Liver (tissue), 8 donors: ENCODE measurements at regions not wholly inside any gene's neighbourhood (a gene's known extent, or its start where the extent isn't known, plus 50 kb on each side); places are given as distances from the start of the nearest gene placed in this dataset.

Source experiments
- DNase-seq: peaks from one replicate; pipeline ENCODE4 v3.0.0-alpha.2; 2017; ENCODE audit warnings: low spot score
- H3K27ac ChIP-seq, 2 donors: one replicate each; pipeline ENCODE4 v1.7.0; 2013; ENCODE audit warnings: inconsistent platforms in 2 of 2, low read length in 2 of 2, control low read depth in 1 of 2, low read depth in 1 of 2, mild to moderate bottlenecking in 1 of 2
- H3K27me3 ChIP-seq, 4 donors: one replicate each; pipeline versions ENCODE4 v1.6.1 to v1.7.0; 2013; ENCODE audit warnings: low read length in 3 of 4, inconsistent platforms in 1 of 4, mild to moderate bottlenecking in 1 of 4, moderate library complexity in 1 of 4; ENCODE audit not compliant: control insufficient read depth in 4 of 4, insufficient read depth in 4 of 4
- H3K36me3 ChIP-seq, 4 donors: one replicate each; pipeline versions ENCODE4 v1.6.1 to v1.7.0; 2013; ENCODE audit warnings: low read length in 3 of 4, mild to moderate bottlenecking in 3 of 4, low read depth in 1 of 4, moderate library complexity in 1 of 4; ENCODE audit not compliant: control insufficient read depth in 4 of 4, insufficient read depth in 3 of 4
- H3K4me1 ChIP-seq, 4 donors: one replicate each; pipeline versions ENCODE4 v1.6.1 to v1.7.0; 2013; ENCODE audit warnings: low read length in 3 of 4, mild to moderate bottlenecking in 3 of 4, moderate library complexity in 1 of 4; ENCODE audit not compliant: control insufficient read depth in 4 of 4, insufficient read depth in 4 of 4
- H3K4me3 ChIP-seq, 3 donors: one replicate each; pipeline versions ENCODE4 v1.6.1 to v1.7.0; 2013; ENCODE audit warnings: low read length in 3 of 3, control low read depth in 1 of 3, low read depth in 1 of 3, mild to moderate bottlenecking in 1 of 3
- H3K9ac ChIP-seq, 2 donors: one replicate each; pipeline ENCODE4 v1.7.0; 2013; ENCODE audit warnings: low read length in 2 of 2, mild to moderate bottlenecking in 2 of 2, moderate library complexity in 2 of 2, control low read depth in 1 of 2, low read depth in 1 of 2
- H3K9me3 ChIP-seq, 4 donors: one replicate each; pipeline versions ENCODE4 v1.6.1 to v1.7.0; 2013; ENCODE audit warnings: low read length in 3 of 4; ENCODE audit not compliant: control insufficient read depth in 4 of 4
- ATF3 ChIP-seq: IDR thresholded peaks from 2 replicates; pipeline ENCODE4 v1.6.1; 2016; ENCODE audit warnings: antibody characterized with exemption
- CTCF ChIP-seq: fragments of 150-350 bp; IDR thresholded peaks from 2 replicates; pipeline ENCODE4 v1.5.1; 2017; ENCODE audit warnings: improper control_type of control experiment, low read depth, low read length; ENCODE audit not compliant: missing input control
- FOXA1 ChIP-seq: IDR thresholded peaks from 2 replicates; pipeline ENCODE4 v1.6.1; 2016; ENCODE audit warnings: antibody characterized with exemption
- FOXA2 ChIP-seq: IDR thresholded peaks from 2 replicates; pipeline ENCODE4 v1.6.1; 2016; ENCODE audit warnings: antibody characterized with exemption
- HNF4A ChIP-seq, 2 donors: conservative IDR thresholded peaks; 2 replicates each; pipeline ENCODE4 v1.6.1; 2016; ENCODE audit warnings: antibody characterized with exemption in 2 of 2, mild to moderate bottlenecking in 2 of 2
- HNF4G ChIP-seq: IDR thresholded peaks from 2 replicates; pipeline ENCODE4 v1.6.1; 2016; ENCODE audit warnings: antibody characterized with exemption
- JUND ChIP-seq, 2 donors: IDR thresholded peaks; 2 replicates each; pipeline ENCODE4 v1.6.1; 2016; ENCODE audit warnings: antibody characterized with exemption in 2 of 2
- MAX ChIP-seq: IDR thresholded peaks from 2 replicates; pipeline ENCODE4 v1.6.1; 2016; ENCODE audit warnings: antibody characterized with exemption
- NR2F2 ChIP-seq: IDR thresholded peaks from 2 replicates; pipeline ENCODE4 v1.6.1; 2016; ENCODE audit warnings: antibody characterized with exemption
- RAD21 ChIP-seq, 2 donors: IDR thresholded peaks; 2 replicates each; pipeline ENCODE4 v1.6.1; 2016; ENCODE audit warnings: antibody characterized with exemption in 2 of 2, mild to moderate bottlenecking in 2 of 2
- REST ChIP-seq: IDR thresholded peaks from 2 replicates; pipeline ENCODE4 v1.6.1; 2016; ENCODE audit warnings: antibody characterized with exemption, mild to moderate bottlenecking
- RXRA ChIP-seq, 2 donors: IDR thresholded peaks; 2 replicates each; pipeline ENCODE4 v1.6.1; 2017 to 2018; ENCODE audit warnings: antibody characterized with exemption in 2 of 2, mild to moderate bottlenecking in 1 of 2
- SP1 ChIP-seq: IDR thresholded peaks from 2 replicates; pipeline ENCODE4 v1.6.1; 2018; ENCODE audit warnings: antibody characterized with exemption, mild to moderate bottlenecking
- TAF1 ChIP-seq: conservative IDR thresholded peaks from 2 replicates; pipeline ENCODE4 v1.6.1; 2016; ENCODE audit warnings: antibody characterized with exemption, mild to moderate bottlenecking
- YY1 ChIP-seq: IDR thresholded peaks from 2 replicates; pipeline ENCODE4 v1.6.1; 2016; ENCODE audit warnings: antibody characterized with exemption, mild to moderate bottlenecking
- ZBTB33 ChIP-seq: IDR thresholded peaks from 2 replicates; pipeline ENCODE4 v1.6.1; 2016; ENCODE audit warnings: antibody characterized with exemption
- WGBS: extraction: QIAGEN DNeasy Blood & Tissue Kit; methylation state at CpG from one replicate; pipeline ENCODE4 v1.1.7; 2013; 5-methylcytosine and 5-hydroxymethylcytosine counted together
- donor health status: healthy.
- donor health status: healthy.
- donor health status: healthy.
- donor health status: healthy.
- donor health status: healthy.

- TF ChIP-seq ATF3 (no peak), JUND (IDR thresholded peaks at IDR 0.05) (no peak), HNF4A (conservative IDR thresholded peaks at IDR 0.05) (no peak)
Observed at GRCh38 chr10:80772596-80772995, 234.9 kb downstream of the SH2D4B start (continued).

GRCh38 chr10:80784695-80785094, 247.0 kb downstream of the SH2D4B start:
- no peak overlapping the region for H3K27ac ChIP-seq
- H3K4me1 ChIP-seq: no peaks in the 10 kb centered on the region
- TF ChIP-seq HNF4A (conservative IDR thresholded peaks at IDR 0.05): no peak
- no peak for TF ChIP-seq HNF4G
- TF ChIP-seq CTCF: no peak
- no peak for TF ChIP-seq YY1
- no peak for TF ChIP-seq REST
- no peak for TF ChIP-seq FOXA1
- TF ChIP-seq FOXA2: no peak
- TF ChIP-seq MAX: no peak
- no peak for TF ChIP-seq ATF3
- no peak for TF ChIP-seq RXRA (IDR thresholded peaks at IDR 0.05)
- TF ChIP-seq TAF1: no peak
- TF ChIP-seq SP1: no peak
- no peak for TF ChIP-seq ZBTB33
- no peak for TF ChIP-seq NR2F2
- TF ChIP-seq JUND (IDR thresholded peaks at IDR 0.05): no peak
- TF ChIP-seq RAD21 (IDR thresholded peaks at IDR 0.05): no peak
- 94% methylated on average over 2 of the region's 2 CpGs for WGBS
- H3K4me3 ChIP-seq: no peak overlapping the region
- H3K36me3 ChIP-seq: no peaks in the 10 kb centered on the region
- no peaks in the 10 kb centered on the region for H3K27me3 ChIP-seq
- H3K9ac ChIP-seq: no peak overlapping the region
- H3K9me3 ChIP-seq: no peaks in the 10 kb centered on the region
- DNase-seq: no peak
